A673 (cell line): ENCODE measurements at regions not wholly inside any gene's neighbourhood (a gene's known extent, or its start where the extent isn't known, plus 50 kb on each side); places are given as distances from the start of the nearest gene placed in this dataset.

ENCODE experiments used
- BruUV-seq: library from RNA; stranded (reverse); fragments of 400-500 nt; replicated peaks from 2 replicates; lab custom pipeline; 2021; lab: Mats Ljungman, UMichigan
- CTCF ChIA-PET: fragments of 300-600 bp; sonication (Branson Sonifier 250); formaldehyde crosslinking; loops from one replicate; lab custom pipeline; 2022; ENCODE audit warnings: antibody characterized with exemption; lab: Charles Lee
- POLR2A ChIA-PET: fragments of 300-600 bp; sonication (Branson Sonifier 250); formaldehyde crosslinking; loops from one replicate; lab custom pipeline; 2022; ENCODE audit warnings: antibody characterized with exemption; ENCODE audit not compliant: low non-redundant PET; lab: Charles Lee
- DNase-seq: peaks from one replicate; pipeline ENCODE4 v3.0.0-alpha.2; 2015; ENCODE audit warnings: low spot score
- H3K27ac ChIP-seq: fragments of 200-600 bp; sonication (generic); 2 replicates; pipeline ENCODE4 v1.5.1; 2016; ENCODE audit warnings: mixed run types, low read depth, mild to moderate bottlenecking, mixed read lengths, antibody characterized with exemption, low read length; ENCODE audit not compliant: poor library complexity, severe bottlenecking
- H3K27me3 ChIP-seq: fragments of 200-600 bp; sonication (generic); replicated peaks from 2 replicates; pipeline ENCODE4 v1.6.1; 2017; ENCODE audit warnings: mixed run types, low read depth, mild to moderate bottlenecking, mixed read lengths, antibody characterized with exemption, low read length; ENCODE audit not compliant: insufficient read depth, poor library complexity
- H3K36me3 ChIP-seq: fragments of 200-600 bp; sonication (generic); 2 replicates; pipeline ENCODE4 v1.6.1; 2016; ENCODE audit warnings: mixed run types, mild to moderate bottlenecking, mixed read lengths, antibody characterized with exemption, low read length; ENCODE audit not compliant: insufficient read depth, poor library complexity, severe bottlenecking
- H3K4me1 ChIP-seq: fragments of 200-600 bp; sonication (generic); 2 replicates; pipeline ENCODE4 v1.6.1; 2017; ENCODE audit warnings: mixed run types, mild to moderate bottlenecking, mixed read lengths, antibody characterized with exemption, low read length; ENCODE audit not compliant: insufficient read depth, poor library complexity, severe bottlenecking
- H3K4me3 ChIP-seq: fragments of 200-600 bp; sonication (generic); 2 replicates; pipeline ENCODE4 v1.5.1; 2016; ENCODE audit warnings: low read depth, mixed run types, mild to moderate bottlenecking, mixed read lengths, low read length; ENCODE audit not compliant: poor library complexity, severe bottlenecking
- H3K9me3 ChIP-seq: fragments of 200-600 bp; sonication (generic); 2 replicates; pipeline ENCODE4 v1.6.1; 2016; ENCODE audit warnings: mixed run types, low read depth, mild to moderate bottlenecking, mixed read lengths, antibody characterized with exemption, low read length; ENCODE audit not compliant: poor library complexity, severe bottlenecking
- EZH2 ChIP-seq: fragments of 200-600 bp; sonication (generic); IDR thresholded peaks from 2 replicates; pipeline ENCODE4 v1.6.1; 2017; ENCODE audit warnings: borderline replicate concordance, low read depth, mild to moderate bottlenecking, mixed read lengths, antibody characterized with exemption, low read length; ENCODE audit not compliant: poor library complexity, severe bottlenecking
- intact Hi-C: fragments of 100-400 bp; cut with micrococcal nuclease; formaldehyde crosslinking; loops from one replicate; pipeline ENCODE4 v1.10.0; 2022; ENCODE audit not compliant: unreplicated experiment
- TF ChIP-seq, protein P1 (sequence below): fragments of 300-800, 200-600 bp; sonication (generic); conservative IDR thresholded peaks from 2 replicates; pipeline ENCODE4 v1.5.1; 2017; ENCODE audit warnings: low read depth, mild to moderate bottlenecking, antibody characterized with exemption, low read length, moderate library complexity, mixed read lengths

DNA sequence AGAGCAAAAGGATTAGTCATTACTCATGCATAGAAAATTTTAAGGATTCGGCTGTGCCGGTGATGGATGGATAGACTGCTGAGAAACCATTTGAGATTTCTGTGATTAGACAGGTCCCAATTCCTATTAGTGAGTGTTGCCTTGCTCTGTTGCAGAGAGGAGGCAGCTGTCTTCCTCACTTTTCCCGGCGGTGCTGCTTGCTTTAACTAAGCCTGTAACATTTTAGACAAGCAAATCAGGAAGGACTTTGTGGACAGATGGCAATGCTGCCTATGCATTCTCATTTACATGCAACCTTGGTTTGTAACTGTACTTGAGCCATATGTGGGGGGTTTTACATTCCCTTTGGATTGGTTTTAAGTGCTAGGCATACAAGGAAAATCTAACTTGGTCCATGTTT lies 1176.3 kb downstream of the CDH18 start:
- Histone ChIP-seq H3K9me3 (no peaks in the 10 kb centered on the region), H3K4me1 (no peaks in the 10 kb centered on the region), H3K36me3 (no peaks in the 10 kb centered on the region), H3K4me3 (no peak overlapping the region), H3K27ac (no peak overlapping the region), H3K27me3 (no peaks in the 10 kb centered on the region)
- TF ChIP-seq, protein P1, sequence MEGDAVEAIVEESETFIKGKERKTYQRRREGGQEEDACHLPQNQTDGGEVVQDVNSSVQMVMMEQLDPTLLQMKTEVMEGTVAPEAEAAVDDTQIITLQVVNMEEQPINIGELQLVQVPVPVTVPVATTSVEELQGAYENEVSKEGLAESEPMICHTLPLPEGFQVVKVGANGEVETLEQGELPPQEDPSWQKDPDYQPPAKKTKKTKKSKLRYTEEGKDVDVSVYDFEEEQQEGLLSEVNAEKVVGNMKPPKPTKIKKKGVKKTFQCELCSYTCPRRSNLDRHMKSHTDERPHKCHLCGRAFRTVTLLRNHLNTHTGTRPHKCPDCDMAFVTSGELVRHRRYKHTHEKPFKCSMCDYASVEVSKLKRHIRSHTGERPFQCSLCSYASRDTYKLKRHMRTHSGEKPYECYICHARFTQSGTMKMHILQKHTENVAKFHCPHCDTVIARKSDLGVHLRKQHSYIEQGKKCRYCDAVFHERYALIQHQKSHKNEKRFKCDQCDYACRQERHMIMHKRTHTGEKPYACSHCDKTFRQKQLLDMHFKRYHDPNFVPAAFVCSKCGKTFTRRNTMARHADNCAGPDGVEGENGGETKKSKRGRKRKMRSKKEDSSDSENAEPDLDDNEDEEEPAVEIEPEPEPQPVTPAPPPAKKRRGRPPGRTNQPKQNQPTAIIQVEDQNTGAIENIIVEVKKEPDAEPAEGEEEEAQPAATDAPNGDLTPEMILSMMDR, result no peak
- no peak for TF ChIP-seq EZH2
- BruUV-seq, result no TSS peak
- CTCF ChIA-PET, result no interaction called here
- peak; percentile 11 for DNase-seq
- POLR2A ChIA-PET, result no interaction called here
- intact Hi-C loops, result no loop called here

DNA sequence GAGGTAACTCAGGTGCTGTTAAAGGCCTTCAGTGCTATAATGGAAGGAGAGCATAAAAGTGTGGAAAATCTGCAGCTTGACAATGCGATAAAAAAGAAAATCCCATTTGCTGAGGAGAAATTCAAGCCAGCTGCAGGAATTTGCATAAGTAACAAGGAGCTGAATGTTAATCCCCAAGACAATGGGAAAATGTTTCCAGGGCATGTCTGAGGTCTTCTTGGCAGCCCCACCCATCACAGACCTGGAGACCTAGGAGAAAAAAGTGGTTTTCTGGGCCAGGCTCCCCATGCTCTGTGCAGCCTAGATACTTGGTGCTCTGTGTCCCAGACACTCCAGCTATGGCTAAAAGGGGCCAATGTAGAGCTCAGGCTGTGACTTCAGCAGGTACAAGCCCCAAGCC lies 1159.6 kb downstream of the CDH18 start:
- Histone ChIP-seq H3K27ac (no peak overlapping the region), H3K36me3 (no peaks in the 10 kb centered on the region), H3K4me3 (no peak overlapping the region), H3K27me3 (no peaks in the 10 kb centered on the region), H3K9me3 (no peaks in the 10 kb centered on the region), H3K4me1 (no peaks in the 10 kb centered on the region)
- no TSS peak for BruUV-seq
- intact Hi-C loops, result no loop called here
- DNase-seq, result no peak
- ChIA-PET POLR2A (no interaction called here), CTCF (no interaction called here)
- no peak for TF ChIP-seq EZH2
- TF ChIP-seq, protein P1, result no peak

DNA sequence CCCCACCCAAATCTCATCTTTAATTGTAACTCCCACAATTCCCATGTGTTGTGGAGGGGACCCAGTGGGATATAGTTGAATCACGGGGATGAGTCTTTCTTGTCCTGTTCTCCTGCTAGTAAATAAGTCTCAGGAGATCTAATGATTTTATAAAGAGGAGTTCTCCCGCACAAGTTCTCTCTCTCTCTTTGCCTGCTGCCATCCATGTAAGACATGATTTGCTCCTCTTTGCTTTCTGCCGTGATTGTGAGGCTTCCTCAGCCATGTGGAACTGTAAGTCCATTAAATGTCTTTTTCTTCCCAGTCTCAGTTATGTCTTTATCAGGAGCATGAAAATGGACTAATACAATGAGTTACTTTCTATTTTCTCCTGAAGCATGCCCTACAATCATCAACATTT lies 1158.5 kb downstream of the CDH18 start:
- Histone ChIP-seq H3K27me3 (no peaks in the 10 kb centered on the region), H3K9me3 (no peaks in the 10 kb centered on the region), H3K27ac (no peak overlapping the region), H3K4me1 (no peaks in the 10 kb centered on the region), H3K36me3 (no peaks in the 10 kb centered on the region), H3K4me3 (no peak overlapping the region)
- intact Hi-C loops, result no loop called here
- TF ChIP-seq, protein P1, result no peak
- no peak for TF ChIP-seq EZH2
- CTCF ChIA-PET, result no interaction called here
- POLR2A ChIA-PET, result no interaction called here
- no peak for DNase-seq
- no TSS peak for BruUV-seq
